ENCODE measurements at regions not wholly inside any gene's neighbourhood (a gene's known extent, or its start where the extent isn't known, plus 50 kb on each side); places are given as distances from the start of the nearest gene placed in this dataset.

- DNase-seq: no peak
Observed at GRCh38 chr2:5528706-5529105, 163.5 kb upstream of the SOX11 start.

GRCh38 chr2:5530011-5530696 lies 162.0 kb upstream of the SOX11 start:
- no peak for DNase-seq

GRCh38 chr2:5535301-5535700 lies 156.9 kb upstream of the SOX11 start:
- DNase-seq: no peak

GRCh38 chr2:5537180-5537688 lies 154.9 kb upstream of the SOX11 start:
- DNase-seq: no peak

GRCh38 chr2:5538313-5538712 lies 153.9 kb upstream of the SOX11 start:
- DNase-seq: no peak

GRCh38 chr2:5538772-5539171 lies 153.4 kb upstream of the SOX11 start:
- DNase-seq: no peak

GRCh38 chr2:5539282-5540165 lies 152.7 kb upstream of the SOX11 start:
- DNase-seq: no peak

GRCh38 chr2:5540856-5541255 lies 151.3 kb upstream of the SOX11 start:
- DNase-seq: no peak

GRCh38 chr2:5544205-5544786 lies 147.9 kb upstream of the SOX11 start:
- no peak for DNase-seq

- DNase-seq: no peak
Observed at GRCh38 chr2:5546181-5546580, 146.0 kb upstream of the SOX11 start.

GRCh38 chr2:5548991-5549715 lies 143.0 kb upstream of the SOX11 start:
- DNase-seq: no peak

GRCh38 chr2:5549771-5550170 lies 142.4 kb upstream of the SOX11 start:
- DNase-seq: no peak

GRCh38 chr2:5555636-5556035 lies 136.5 kb upstream of the SOX11 start:
- no peak for DNase-seq

- no peak for DNase-seq
Observed at GRCh38 chr2:5561006-5561405, 131.2 kb upstream of the SOX11 start.

- no peak for DNase-seq
Observed at GRCh38 chr2:5562426-5562825, 129.8 kb upstream of the SOX11 start.

- no peak for DNase-seq
Observed at GRCh38 chr2:5562865-5563264, 129.3 kb upstream of the SOX11 start.

GRCh38 chr2:5563411-5563810 lies 128.8 kb upstream of the SOX11 start:
- DNase-seq: no peak

GRCh38 chr2:5569256-5569655 lies 122.9 kb upstream of the SOX11 start:
- DNase-seq: no peak

- no peak for DNase-seq
Observed at GRCh38 chr2:5576015-5576414, 116.2 kb upstream of the SOX11 start.

- no peak for DNase-seq
Observed at GRCh38 chr2:5587766-5588165, 104.4 kb upstream of the SOX11 start.

GRCh38 chr2:5588601-5589000 lies 103.6 kb upstream of the SOX11 start:
- no peak for DNase-seq

GRCh38 chr2:5589183-5589582 lies 103.0 kb upstream of the SOX11 start:
- no peak for DNase-seq

GRCh38 chr2:5590886-5591285 lies 101.3 kb upstream of the SOX11 start:
- no peak for DNase-seq

Measured in inflammatory macrophage treated with lipopolysaccharide for 1 hour (primary cell).